IMR-90 (cell line): ENCODE measurements at regions not wholly inside any gene's neighbourhood (a gene's known extent, or its start where the extent isn't known, plus 50 kb on each side); places are given as distances from the start of the nearest gene placed in this dataset.

Experiments used
- ATAC-seq: fragments of 200-7000 bp; cut with Tn5 transposase; 2 replicates; pipeline ENCODE4 v1.9.1; 2020; ENCODE audit warnings: low read depth, mild to moderate bottlenecking, moderate library complexity
- BruUV-seq: library from RNA; stranded (reverse); fragments of 400-500 nt; replicated peaks from 2 replicates; lab custom pipeline; 2021; lab: Mats Ljungman, UMichigan
- CTCF ChIA-PET: fragments of 300-600 bp; formaldehyde crosslinking; extraction: SDS; loops from one replicate; lab custom pipeline; 2021; ENCODE audit warnings: antibody characterized with exemption; lab: Yijun Ruan, JAX
- POLR2A ChIA-PET: fragments of 300-600 bp; sonication (Branson Sonifier 250); formaldehyde crosslinking; loops from one replicate; lab custom pipeline; 2022; ENCODE audit warnings: antibody characterized with exemption; ENCODE audit not compliant: unreplicated experiment; lab: Charles Lee
- DNase-seq: peaks from one replicate; pipeline ENCODE4 v3.0.0; 2013
- H2AFZ ChIP-seq: replicated peaks from 2 replicates; pipeline ENCODE3; 2013; ENCODE audit warnings: low read length, mild to moderate bottlenecking; ENCODE audit not compliant: poor library complexity
- H2AK5ac ChIP-seq: 2 replicates; pipeline ENCODE4 v1.6.1; 2013; ENCODE audit warnings: low read depth, low read length, inconsistent platforms
- H2AK9ac ChIP-seq: replicated peaks from 2 replicates; pipeline ENCODE3; 2013; ENCODE audit warnings: mild to moderate bottlenecking, low read depth, low read length, moderate library complexity; ENCODE audit not compliant: poor library complexity
- H2BK120ac ChIP-seq: 2 replicates; pipeline ENCODE4 v1.6.1; 2013; ENCODE audit warnings: low read depth, low read length, inconsistent platforms
- H2BK15ac ChIP-seq: 3 replicates; pipeline ENCODE4 v1.6.1; 2013; ENCODE audit warnings: low read depth, low read length, inconsistent platforms
- H2BK20ac ChIP-seq: 2 replicates; pipeline ENCODE4 v1.6.1; 2013; ENCODE audit warnings: low read depth, mild to moderate bottlenecking, inconsistent platforms, low read length, moderate library complexity
- H2BK5ac ChIP-seq: 2 replicates; pipeline ENCODE4 v1.6.1; 2013; ENCODE audit warnings: mild to moderate bottlenecking, low read depth, low read length, inconsistent platforms; ENCODE audit not compliant: poor library complexity, severe bottlenecking
- H3K14ac ChIP-seq: replicated peaks from 2 replicates; pipeline ENCODE4 v1.6.1; 2013; ENCODE audit warnings: low read depth, low read length, inconsistent platforms
- H3K18ac ChIP-seq: 2 replicates; pipeline ENCODE4 v1.6.1; 2013; ENCODE audit warnings: low read depth, low read length, control low read depth
- H3K23ac ChIP-seq: 2 replicates; pipeline ENCODE4 v1.6.1; 2013; ENCODE audit warnings: low read depth, low read length, inconsistent platforms
- H3K27ac ChIP-seq: 2 replicates; pipeline ENCODE4 v1.5.1; 2013; ENCODE audit warnings: mild to moderate bottlenecking, control low read depth, low read length; ENCODE audit not compliant: insufficient read depth
- H3K27me3 ChIP-seq: 2 replicates; pipeline ENCODE4 v1.6.1; 2013; ENCODE audit warnings: low read length; ENCODE audit not compliant: control insufficient read depth, insufficient read depth
- H3K36me3 ChIP-seq: 2 replicates; pipeline ENCODE4 v1.6.1; 2013; ENCODE audit warnings: low read length, mixed read lengths; ENCODE audit not compliant: control insufficient read depth, insufficient read depth
- H3K4ac ChIP-seq: 2 replicates; pipeline ENCODE4 v1.6.1; 2013; ENCODE audit warnings: low read depth, low read length, inconsistent platforms
- H3K4me1 ChIP-seq: 2 replicates; pipeline ENCODE4 v1.6.1; 2013; ENCODE audit warnings: low read length, mixed read lengths; ENCODE audit not compliant: control insufficient read depth, insufficient read depth
- H3K4me2 ChIP-seq: 2 replicates; pipeline ENCODE4 v1.6.1; 2013; ENCODE audit warnings: low read depth, mild to moderate bottlenecking, control low read depth, low read length, moderate library complexity
- H3K4me3 ChIP-seq: 2 replicates; pipeline ENCODE4 v1.5.1; 2013; ENCODE audit warnings: low read depth, mild to moderate bottlenecking, control low read depth, low read length, moderate library complexity; ENCODE audit not compliant: insufficient read depth
- H3K56ac ChIP-seq: 2 replicates; pipeline ENCODE4 v1.6.1; 2013; ENCODE audit warnings: low read length, inconsistent platforms; ENCODE audit not compliant: insufficient read depth; ENCODE audit errors: extremely low read depth
- H3K79me1 ChIP-seq, 2 experiments: 2 replicates each; pipeline ENCODE4 v1.6.1; 2013; ENCODE audit warnings: low read length in 2 of 2, inconsistent platforms in 1 of 2, low read depth in 1 of 2
- H3K9ac ChIP-seq: 2 replicates; pipeline ENCODE4 v1.6.1; 2013; ENCODE audit warnings: low read depth, low read length, control low read depth
- H3K9me1 ChIP-seq: 2 replicates; pipeline ENCODE4 v1.6.1; 2013; ENCODE audit warnings: low read length, inconsistent platforms; ENCODE audit not compliant: insufficient read depth
- H3K9me3 ChIP-seq: 2 replicates; pipeline ENCODE4 v1.6.1; 2013; ENCODE audit warnings: low read length; ENCODE audit not compliant: control insufficient read depth, insufficient read depth
- H4K20me1 ChIP-seq: 2 replicates; pipeline ENCODE4 v1.6.1; 2013; ENCODE audit warnings: low read length, inconsistent platforms; ENCODE audit not compliant: insufficient read depth
- H4K5ac ChIP-seq: 2 replicates; pipeline ENCODE4 v1.6.1; 2013; ENCODE audit warnings: mild to moderate bottlenecking, low read depth, low read length, control low read depth
- H4K8ac ChIP-seq, 2 experiments: 2 replicates each; pipeline ENCODE4 v1.6.1; 2013; ENCODE audit warnings: low read depth in 2 of 2, low read length in 2 of 2, control low read depth in 1 of 2, inconsistent platforms in 1 of 2
- H4K91ac ChIP-seq: 2 replicates; pipeline ENCODE4 v1.6.1; 2013; ENCODE audit warnings: low read depth, low read length, inconsistent platforms; ENCODE audit not compliant: insufficient read depth
- BHLHE40 ChIP-seq: fragments of 150-350 bp; IDR thresholded peaks from 2 replicates; pipeline ENCODE4 v1.6.1; 2016; ENCODE audit warnings: mild to moderate bottlenecking, low read depth, low read length
- CTCF ChIP-seq: conservative IDR thresholded peaks from 2 replicates; pipeline ENCODE4 v1.5.1; 2012; ENCODE audit warnings: mild to moderate bottlenecking, low read depth, low read length, improper control_type of control experiment
- ELK1 ChIP-seq: fragments of 150-350 bp; IDR thresholded peaks from 2 replicates; pipeline ENCODE4 v1.6.1; 2016; ENCODE audit warnings: low read depth, mild to moderate bottlenecking, low read length, moderate library complexity, borderline replicate concordance
- MAFK ChIP-seq: IDR thresholded peaks from 2 replicates; pipeline ENCODE4 v1.6.1; 2012; ENCODE audit warnings: low read depth, low read length, improper control_type of control experiment
- NFE2L2 ChIP-seq: fragments of 150-350 bp; IDR thresholded peaks from 2 replicates; pipeline ENCODE4 v1.6.1; 2016; ENCODE audit warnings: low read depth, mild to moderate bottlenecking, low read length
- POLR2A ChIP-seq: IDR thresholded peaks from 2 replicates; pipeline ENCODE4 v1.6.1; 2012; ENCODE audit warnings: mild to moderate bottlenecking, low read depth, low read length
- RAD21 ChIP-seq: IDR thresholded peaks from 2 replicates; pipeline ENCODE4 v1.6.1; 2012; ENCODE audit warnings: low read length, improper control_type of control experiment
- WGBS, 2 experiments: methylation state at CpG; one replicate each; pipeline versions ENCODE4 v1.1.5 to v1.1.7; 2013; ENCODE audit warnings: missing lambda C conversion rate in 2 of 2; ENCODE audit not compliant: insufficient read length in 1 of 2; ENCODE audit errors: extremely low coverage in 2 of 2; 5-methylcytosine and 5-hydroxymethylcytosine counted together
- dilution Hi-C: fragments of 300-500 bp; cut with HindIII; formaldehyde crosslinking; loops from one replicate; pipeline ENCODE4 v1.14.3; 2018; ENCODE audit warnings: low sequenced_read_pairs; ENCODE audit not compliant: unreplicated experiment
- in situ Hi-C: fragments of 300-500 bp; cut with MboI; formaldehyde crosslinking; loops from 3 replicates; pipeline ENCODE4 v1.14.3; 2019; ENCODE audit warnings: low sequenced_read_pairs, inconsistent platforms, mixed read lengths
- intact Hi-C: fragments of 100-400 bp; cut with micrococcal nuclease; formaldehyde crosslinking; loops from 2 replicates; pipeline ENCODE4 v1.10.0; 2022

GRCh38 chr12:67211494-67211893 is 57.7 kb upstream of the CAND1 start:
- H2BK15ac ChIP-seq = no peak overlapping the region
- in situ Hi-C loops = no loop called here

More at GRCh38 chr12:67211494-67211893, 57.7 kb upstream of the CAND1 start:
- no peak overlapping the region for H3K4me2 ChIP-seq
- no peak overlapping the region for H2BK20ac ChIP-seq
- H2AK5ac ChIP-seq = no peak overlapping the region
- intact Hi-C loops (no loop called here), dilution Hi-C loops (no loop called here)
- TF ChIP-seq BHLHE40 = no peak
- no peak for TF ChIP-seq RAD21
- no peak for TF ChIP-seq NFE2L2
- no peak for TF ChIP-seq MAFK
- no peak for TF ChIP-seq CTCF
- TF ChIP-seq POLR2A = no peak
- TF ChIP-seq ELK1 = no peak
- no peaks in the 10 kb centered on the region for H3K9me3 ChIP-seq
- H3K27ac ChIP-seq = no peak overlapping the region
- no peaks in the 10 kb centered on the region for H3K36me3 ChIP-seq
- BruUV-seq = no TSS peak
- ChIA-PET CTCF (no interaction called here), POLR2A (no interaction called here)
- H4K91ac ChIP-seq = no peak overlapping the region
- H2AK9ac ChIP-seq = no peak overlapping the region
- H3K18ac ChIP-seq = no peak overlapping the region
- no peak overlapping the region for H3K4me3 ChIP-seq
- no peak overlapping the region for H3K56ac ChIP-seq
- DNase-seq = no peak
- H3K9ac ChIP-seq = no peak overlapping the region
- H4K20me1 ChIP-seq = no peaks in the 10 kb centered on the region
- no peaks in the 10 kb centered on the region for H3K27me3 ChIP-seq
- H2AFZ ChIP-seq = no peak overlapping the region
- H3K79me1 ChIP-seq = no peaks in the 10 kb centered on the region
- H4K5ac ChIP-seq = no peak overlapping the region
- no peak overlapping the region for H3K23ac ChIP-seq
- H3K4me1 ChIP-seq = no peaks in the 10 kb centered on the region
- no peak overlapping the region for H2BK5ac ChIP-seq
- ATAC-seq = no peak
- no peak overlapping the region for H2BK120ac ChIP-seq
- WGBS, 2 experiments = 22% methylated on average over 2 of the region's 2 CpGs; no CpG with 5 or more reads in 1 of the 2 experiments
- no peak overlapping the region for H3K4ac ChIP-seq
- H4K8ac ChIP-seq = no peak overlapping the region
- no peaks in the 10 kb centered on the region for H3K9me1 ChIP-seq
- no peak overlapping the region for H3K14ac ChIP-seq
